ENCODE measurements at regions not wholly inside any gene's neighbourhood (a gene's known extent, or its start where the extent isn't known, plus 50 kb on each side); places are given as distances from the start of the nearest gene placed in this dataset.

GRCh38 chr17:69702078-69702477 is 287.6 kb downstream of the MAP2K6 start:
- TF ChIP-seq TAF1 (IDR thresholded peaks at IDR 0.05; ENCODE audit: low read depth), result no peak
- TF ChIP-seq CTCF (IDR thresholded peaks at IDR 0.05; ENCODE audit: poor library complexity, severe bottlenecking), result no peak
